CD4-positive, alpha-beta T cell treated with Interleukin-4 for 4 hours (primary cell): ENCODE measurements at regions not wholly inside any gene's neighbourhood (a gene's known extent, or its start where the extent isn't known, plus 50 kb on each side); places are given as distances from the start of the nearest gene placed in this dataset.

ENCODE experiments used
- DNase-seq: peaks from one replicate; pipeline ENCODE4 v3.0.0-alpha.2; 2020

GRCh38 chr1:213375002-213375401, 324.0 kb downstream of the RPS6KC1 start:
- no peak for DNase-seq

- DNase-seq: no peak
These were observed 325.9 kb downstream of the RPS6KC1 start for GRCh38 chr1:213376862-213377372.

- no peak for DNase-seq
These were observed 329.8 kb downstream of the RPS6KC1 start for GRCh38 chr1:213380865-213381264.

GRCh38 chr1:213381572-213382084, 330.6 kb downstream of the RPS6KC1 start:
- no peak for DNase-seq

- DNase-seq: no peak
These were observed 332.4 kb downstream of the RPS6KC1 start for GRCh38 chr1:213383465-213383864.

GRCh38 chr1:213385201-213385600, 334.2 kb downstream of the RPS6KC1 start:
- DNase-seq: no peak

- no peak for DNase-seq
These were observed 334.8 kb downstream of the RPS6KC1 start for GRCh38 chr1:213385806-213386324.

GRCh38 chr1:213387380-213388015, 336.5 kb downstream of the RPS6KC1 start:
- DNase-seq: no peak

- DNase-seq: no peak
These were observed 337.2 kb downstream of the RPS6KC1 start for GRCh38 chr1:213388199-213388598.

GRCh38 chr1:213389061-213389581, 338.1 kb downstream of the RPS6KC1 start:
- no peak for DNase-seq

GRCh38 chr1:213391445-213391844, 340.4 kb downstream of the RPS6KC1 start:
- no peak for DNase-seq

- DNase-seq: no peak
These were observed 342.8 kb downstream of the RPS6KC1 start for GRCh38 chr1:213393860-213394259.

- DNase-seq: no peak
These were observed 343.8 kb downstream of the RPS6KC1 start for GRCh38 chr1:213394837-213395236.

GRCh38 chr1:213397638-213398037, 346.6 kb downstream of the RPS6KC1 start:
- no peak for DNase-seq

- no peak for DNase-seq
These were observed 348.7 kb downstream of the RPS6KC1 start for GRCh38 chr1:213399695-213400094.

GRCh38 chr1:213409208-213409631, 358.2 kb downstream of the RPS6KC1 start:
- DNase-seq: no peak

- DNase-seq: no peak
These were observed 358.9 kb downstream of the RPS6KC1 start for GRCh38 chr1:213409971-213410370.

GRCh38 chr1:213414346-213414745, 363.3 kb downstream of the RPS6KC1 start:
- DNase-seq: no peak

- DNase-seq: no peak
These were observed 363.9 kb downstream of the RPS6KC1 start for GRCh38 chr1:213414911-213415310.

GRCh38 chr1:213415691-213416380, 364.8 kb downstream of the RPS6KC1 start:
- no peak for DNase-seq

GRCh38 chr1:213416461-213417224, 365.6 kb downstream of the RPS6KC1 start:
- DNase-seq: no peak

- no peak for DNase-seq
These were observed 366.3 kb downstream of the RPS6KC1 start for GRCh38 chr1:213417225-213417820.

GRCh38 chr1:213417846-213418245, 366.8 kb downstream of the RPS6KC1 start:
- no peak for DNase-seq
